ENCODE measurements at regions not wholly inside any gene's neighbourhood (a gene's known extent, or its start where the extent isn't known, plus 50 kb on each side); places are given as distances from the start of the nearest gene placed in this dataset.

- no peaks in the 10 kb centered on the region for H3K4me1 ChIP-seq (ENCODE audit: control insufficient read depth, insufficient read depth, low read length)
- H3K4me3 ChIP-seq (ENCODE audit: insufficient read depth, low read depth, low read length) = no peak overlapping the region
- dilution Hi-C loops (cut with HindIII; ENCODE audit: low sequenced_read_pairs, unreplicated experiment) (no loop called here), intact Hi-C loops (cut with micrococcal nuclease) (no loop called here), in situ Hi-C loops (cut with MboI; ENCODE audit: low sequenced_read_pairs) (no loop called here)
- H3K23ac ChIP-seq (ENCODE audit: low read depth, low read length) = no peak overlapping the region
- BruUV-seq (replicated peaks) = no TSS peak
- no peak overlapping the region for H3K18ac ChIP-seq (ENCODE audit: low read depth, low read length)
- no peaks in the 10 kb centered on the region for H3K36me3 ChIP-seq (ENCODE audit: control insufficient read depth, insufficient read depth, low read length)
- H3K14ac ChIP-seq (replicated peaks; ENCODE audit: low read depth, low read length) = no peak overlapping the region
- no peak overlapping the region for H3K27ac ChIP-seq (ENCODE audit: insufficient read depth, low read length)
- DNase-seq (no peak), ATAC-seq (ENCODE audit: low read depth) (no peak)
- no peak overlapping the region for H2BK5ac ChIP-seq (ENCODE audit: low read depth, low read length, poor library complexity, severe bottlenecking)
- H2AFZ ChIP-seq (replicated peaks; ENCODE audit: low read length, poor library complexity) = no peak overlapping the region
- ChIA-PET POLR2A (ENCODE audit: unreplicated experiment) (no interaction called here), CTCF (no interaction called here)
- WGBS, 2 experiments (ENCODE audit: extremely low coverage in 2 of 2, insufficient read length in 1 of 2) = no CpG with 5 or more reads among the region's 1 CpG
- no peaks in the 10 kb centered on the region for H4K20me1 ChIP-seq (ENCODE audit: insufficient read depth, low read length)
- no peak overlapping the region for H3K56ac ChIP-seq (ENCODE audit: extremely low read depth, insufficient read depth, low read length)
- H3K4ac ChIP-seq (ENCODE audit: low read depth, low read length) = no peak overlapping the region
- H2BK20ac ChIP-seq (ENCODE audit: low read depth, low read length) = no peak overlapping the region
- H2BK120ac ChIP-seq (ENCODE audit: low read depth, low read length) = no peak overlapping the region
- H3K9me1 ChIP-seq (ENCODE audit: insufficient read depth, low read length) = no peaks in the 10 kb centered on the region
- no peak overlapping the region for H4K8ac ChIP-seq (ENCODE audit: low read depth in 2 of 2, low read length in 2 of 2)
- H2BK15ac ChIP-seq (ENCODE audit: low read depth, low read length) = no peak overlapping the region
- no peak overlapping the region for H3K9ac ChIP-seq (ENCODE audit: low read depth, low read length)
- no peak overlapping the region for H3K4me2 ChIP-seq (ENCODE audit: low read depth, low read length)
- no peaks in the 10 kb centered on the region for H3K9me3 ChIP-seq (ENCODE audit: control insufficient read depth, insufficient read depth, low read length)
- no peak overlapping the region for H4K5ac ChIP-seq (ENCODE audit: low read depth, low read length)
- no peak overlapping the region for H2AK5ac ChIP-seq (ENCODE audit: low read depth, low read length)
- TF ChIP-seq NFE2L2 (IDR thresholded peaks at IDR 0.05; ENCODE audit: low read depth, low read length) = no peak
- TF ChIP-seq CTCF (conservative IDR thresholded peaks at IDR 0.05; ENCODE audit: low read depth, low read length) = no peak
- no peak overlapping the region for H4K91ac ChIP-seq (ENCODE audit: insufficient read depth, low read depth, low read length)
- H3K27me3 ChIP-seq (ENCODE audit: control insufficient read depth, insufficient read depth, low read length) = no peaks in the 10 kb centered on the region
- no peaks in the 10 kb centered on the region for H3K79me1 ChIP-seq (ENCODE audit: low read depth in 1 of 2, low read length in 2 of 2)
- no peak overlapping the region for H2AK9ac ChIP-seq (replicated peaks; ENCODE audit: low read depth, low read length, poor library complexity)
Measured at GRCh38 chr9:11742471-11742870, 950.7 kb upstream of the TYRP1 start.

Data from IMR-90 (cell line).